HepG2 (cell line): ENCODE measurements at regions not wholly inside any gene's neighbourhood (a gene's known extent, or its start where the extent isn't known, plus 50 kb on each side); places are given as distances from the start of the nearest gene placed in this dataset.

Source experiments
- ATAC-seq: fragments of 200-7000 bp; cut with Tn5 transposase; 3 replicates; pipeline ENCODE4 v1.9.1; 2020; ENCODE audit warnings: mild to moderate bottlenecking, moderate library complexity
- BruUV-seq: library from RNA; stranded (reverse); fragments of 400-500 nt; replicated peaks from 2 replicates; lab custom pipeline; 2021; lab: Mats Ljungman, UMichigan
- CTCF ChIA-PET: fragments of 300-600 bp; formaldehyde crosslinking; extraction: SDS; loops from one replicate; lab custom pipeline; 2021; ENCODE audit warnings: low total read pairs, inconsistent platforms, low intra/inter-chr PET ratio; lab: Yijun Ruan, JAX
- POLR2A ChIA-PET: fragments of 350-600 bp; sonication (Branson Sonifier 250); formaldehyde crosslinking; loops from one replicate; lab custom pipeline; 2020; ENCODE audit warnings: antibody characterized with exemption, inconsistent platforms; lab: Yijun Ruan, JAX
- DNase-seq: peaks from one replicate; pipeline ENCODE4 v3.0.0-alpha.2; 2015; ENCODE audit warnings: low spot score
- FAIRE-seq: peaks from 3 replicates; lab custom pipeline; 2011; peaks lifted over from hg19 to GRCh38; lab: Jason Lieb, UNC
- H2AFZ ChIP-seq: one replicate; pipeline ENCODE4 v1.6.1; 2011; ENCODE audit warnings: low read length, inconsistent platforms
- H3K27ac ChIP-seq: fragments of 300-600 bp; 3 replicates; pipeline ENCODE4 v1.8.0; 2011; ENCODE audit warnings: mixed run types, mild to moderate bottlenecking, mixed read lengths, low read length, inconsistent platforms; ENCODE audit not compliant: insufficient read depth; ENCODE audit errors: extremely low read length
- H3K27me3 ChIP-seq, 2 experiments: fragments of 200-600 bp in 1 of 2; 2 replicates in 1 of 2; 3 replicates in 1 of 2; pipeline versions ENCODE4 v1.6.0 to v1.8.0; 2011; ENCODE audit warnings: low read length in 2 of 2, mild to moderate bottlenecking in 2 of 2, moderate library complexity in 2 of 2, inconsistent platforms in 1 of 2; ENCODE audit not compliant: insufficient read depth in 2 of 2, control insufficient read depth in 1 of 2
- H3K36me3 ChIP-seq, 2 experiments: fragments of 200-600 bp in 1 of 2; replicated peaks in 1 of 2; 2 replicates in 1 of 2; 3 replicates in 1 of 2; pipeline versions ENCODE4 v1.5.1 to v1.8.0; 2011; ENCODE audit warnings: low read length in 2 of 2, inconsistent platforms in 1 of 2; ENCODE audit not compliant: insufficient read depth in 2 of 2, control insufficient read depth in 1 of 2
- H3K4me1 ChIP-seq: 2 replicates; pipeline ENCODE4 v1.5.1; 2012; ENCODE audit warnings: low read length, inconsistent platforms; ENCODE audit not compliant: insufficient read depth
- H3K4me2 ChIP-seq: 2 replicates; pipeline ENCODE4 v1.6.0; 2011; ENCODE audit warnings: low read depth, low read length, inconsistent platforms
- H3K4me3 ChIP-seq, 3 experiments: fragments of 200-600 bp in 1 of 3; sonication (generic), shearing (Covaris generic) in 1 of 3; replicated peaks in 1 of 3; 2 replicates each; pipeline ENCODE4 v1.5.1; 2011 to 2016; ENCODE audit warnings: low read length in 3 of 3, inconsistent platforms in 2 of 3, low read depth in 2 of 3, mild to moderate bottlenecking in 2 of 3, control low read depth in 1 of 3, mixed read lengths in 1 of 3; ENCODE audit not compliant: insufficient read depth in 1 of 3
- H3K79me2 ChIP-seq: one replicate; pipeline ENCODE4 v1.6.1; 2011; ENCODE audit warnings: low read length, inconsistent platforms; ENCODE audit not compliant: insufficient read depth
- H3K9ac ChIP-seq: 2 replicates; pipeline ENCODE4 v1.6.0; 2011; ENCODE audit warnings: mild to moderate bottlenecking, low read depth, low read length, inconsistent platforms; ENCODE audit not compliant: insufficient read depth
- H3K9me3 ChIP-seq: 2 replicates; pipeline ENCODE4 v1.5.1; 2012; ENCODE audit warnings: mild to moderate bottlenecking, low read length
- H4K20me1 ChIP-seq: 2 replicates; pipeline ENCODE4 v1.6.0; 2011; ENCODE audit warnings: inconsistent platforms, mild to moderate bottlenecking, low read length, moderate library complexity; ENCODE audit not compliant: insufficient read depth
- ARNT2 ChIP-seq: sonication (generic); formaldehyde crosslinking; IDR thresholded peaks from 2 replicates; pipeline ENCODE4 v1.8.0; 2022; ENCODE audit warnings: mild to moderate bottlenecking, low read depth, missing genetic modification reagents, moderate library complexity
- CHD4 ChIP-seq: fragments of 200-600 bp; sonication (generic); IDR thresholded peaks from 2 replicates; pipeline ENCODE4 v1.7.0; 2017; ENCODE audit warnings: mild to moderate bottlenecking, low read length, borderline replicate concordance
- EHMT2 ChIP-seq: fragments of 200-600 bp; sonication (generic); IDR thresholded peaks from 2 replicates; pipeline ENCODE4 v1.7.0; 2017; ENCODE audit warnings: antibody characterized with exemption, low read depth, low read length, borderline replicate concordance
- ELF3 ChIP-seq: IDR thresholded peaks from 2 replicates; pipeline ENCODE4 v1.6.1; 2016; ENCODE audit warnings: missing genetic modification reagents, missing compliant biosample characterization
- HHEX ChIP-seq: IDR thresholded peaks from 2 replicates; pipeline ENCODE4 v1.6.1; 2016; ENCODE audit warnings: control low read depth
- KLF12 ChIP-seq: sonication (generic); formaldehyde crosslinking; IDR thresholded peaks from 2 replicates; pipeline ENCODE4 v1.4.0; 2020; ENCODE audit warnings: missing genetic modification reagents, borderline replicate concordance
- LCORL ChIP-seq, 2 experiments: fragments of 450-650 bp in 1 of 2; sonication (generic) in 1 of 2; formaldehyde crosslinking in 1 of 2; IDR thresholded peaks; 2 replicates each; pipeline versions ENCODE4 v1.5.0 to v1.6.1; 2017 to 2020; ENCODE audit warnings: antibody characterized with exemption in 1 of 2, missing genetic modification reagents in 1 of 2
- MAFG ChIP-seq: sonication (generic); formaldehyde crosslinking; IDR thresholded peaks from 2 replicates; pipeline ENCODE4 v1.5.1; 2020; ENCODE audit warnings: mild to moderate bottlenecking, missing genetic modification reagents
- PAF1 ChIP-seq: IDR thresholded peaks from 2 replicates; pipeline ENCODE4 v1.6.1; 2016; ENCODE audit warnings: missing genetic modification reagents, missing compliant biosample characterization
- PCBP2 ChIP-seq: fragments of 200-400 bp; formaldehyde crosslinking; optimal IDR thresholded peaks from 2 replicates; pipeline ENCODE3; 2018; ENCODE audit warnings: low read length, low read depth; ENCODE audit not compliant: poor library complexity, severe bottlenecking
- PHF5A ChIP-seq: IDR thresholded peaks from one replicate; pipeline ENCODE4 v1.6.1; 2018; ENCODE audit warnings: low read depth, missing genetic modification reagents; ENCODE audit not compliant: unreplicated experiment
- SKI ChIP-seq: fragments of 450-650 bp; IDR thresholded peaks from one replicate; pipeline ENCODE4 v1.6.1; 2018; ENCODE audit warnings: mild to moderate bottlenecking; ENCODE audit not compliant: partially characterized antibody
- ZMYM2 ChIP-seq: sonication (generic); formaldehyde crosslinking; IDR thresholded peaks from 2 replicates; pipeline ENCODE4 v1.8.0; 2022; ENCODE audit warnings: mild to moderate bottlenecking, missing genetic modification reagents
- ZNF124 ChIP-seq: sonication (generic); formaldehyde crosslinking; IDR thresholded peaks from 2 replicates; pipeline ENCODE4 v1.4.0; 2020; ENCODE audit warnings: missing genetic modification reagents
- ZNF225 ChIP-seq: sonication (generic); formaldehyde crosslinking; IDR thresholded peaks from 2 replicates; pipeline ENCODE4 v1.4.0; 2020; ENCODE audit warnings: mild to moderate bottlenecking, missing genetic modification reagents
- ZNF282 ChIP-seq: fragments of 450-650 bp; IDR thresholded peaks from 2 replicates; pipeline ENCODE4 v1.6.1; 2018; ENCODE audit not compliant: partially characterized antibody
- ZNF326 ChIP-seq: sonication (generic); formaldehyde crosslinking; IDR thresholded peaks from 2 replicates; pipeline ENCODE4 v1.4.0; 2020; ENCODE audit warnings: missing genetic modification reagents, borderline replicate concordance
- ZNF605 ChIP-seq: sonication (generic); formaldehyde crosslinking; IDR thresholded peaks from 2 replicates; pipeline ENCODE4 v1.8.0; 2022; ENCODE audit warnings: mild to moderate bottlenecking, missing genetic modification reagents
- ZZZ3 ChIP-seq: sonication (generic); formaldehyde crosslinking; IDR thresholded peaks from 2 replicates; pipeline ENCODE4 v1.4.0; 2020; ENCODE audit warnings: missing genetic modification reagents, mild to moderate bottlenecking, borderline replicate concordance
- WGBS: methylation state at CpG from one replicate; pipeline ENCODE4 v1.1.6; 2017; ENCODE audit warnings: low lambda C conversion rate; 5-methylcytosine and 5-hydroxymethylcytosine counted together
- in situ Hi-C: cut with HindIII; loops from 2 replicates; pipeline ENCODE4 v1.10.0; 2017; ENCODE audit warnings: low pct_unique_long_range_greater_than_20kb; ENCODE audit not compliant: extremely low pct_ligation_motif_present
- intact Hi-C: fragments of 100-400 bp; cut with micrococcal nuclease; formaldehyde crosslinking; loops from one replicate; pipeline ENCODE4 v1.10.0; 2022; ENCODE audit not compliant: unreplicated experiment
- TF ChIP-seq, protein P1 (sequence below): sonication (generic); formaldehyde crosslinking; IDR thresholded peaks from 2 replicates; pipeline ENCODE4 v1.9.0; 2021; ENCODE audit warnings: missing genetic modification reagents, borderline replicate concordance
- TF ChIP-seq, protein P2 (sequence below): sonication (generic); formaldehyde crosslinking; IDR thresholded peaks from 2 replicates; pipeline ENCODE4 v1.5.1; 2020; ENCODE audit warnings: mild to moderate bottlenecking, missing genetic modification reagents, moderate library complexity

DNA sequence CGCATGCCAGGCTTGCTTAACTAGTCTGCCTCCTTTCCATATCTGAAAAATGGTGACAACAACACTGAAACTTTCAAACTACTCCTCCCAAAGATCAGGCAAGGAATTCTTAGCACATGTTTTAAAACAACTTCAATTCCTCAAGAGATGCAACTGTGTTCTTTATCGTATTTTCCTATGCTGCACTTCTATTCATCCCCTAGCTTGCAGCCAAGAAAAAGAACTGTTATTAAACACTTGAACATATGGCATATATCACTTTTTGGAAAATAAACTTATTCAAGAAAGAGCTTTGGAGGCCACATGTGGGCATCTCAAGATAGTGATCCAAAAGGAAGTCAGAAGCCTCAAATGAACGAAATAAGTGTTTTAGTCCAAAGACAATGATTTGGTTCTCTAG is 75.6 kb upstream of the STAM2 start (continued):
- TF ChIP-seq PAF1 (CRISPR knock-in tag) = no peak
- no peak for TF ChIP-seq ZNF124 (CRISPR knock-in tag)
- TF ChIP-seq ARNT2 (CRISPR knock-in tag) = no peak

DNA sequence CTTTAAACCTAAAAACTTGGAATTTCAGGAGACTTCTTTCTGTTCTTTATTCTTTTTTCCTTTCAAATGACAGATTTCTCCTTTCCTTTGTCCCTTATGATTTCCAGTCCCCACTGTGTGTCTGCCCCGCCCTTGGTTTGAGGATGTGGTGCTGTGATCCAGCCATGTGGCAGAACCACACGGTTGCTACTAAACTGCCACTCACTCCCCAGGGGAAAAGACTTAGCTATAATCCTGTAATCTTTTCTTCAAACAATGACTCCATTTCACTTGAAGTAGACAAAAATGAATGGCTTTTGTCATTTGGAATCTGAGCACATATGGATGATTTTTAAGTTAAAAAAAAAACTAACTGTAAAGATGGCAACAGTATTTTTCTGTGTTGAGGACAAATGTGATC is 76.2 kb upstream of the STAM2 start:
- Histone ChIP-seq H3K27ac (no peak overlapping the region), H3K4me3 (no peak overlapping the region), H4K20me1 (no peaks in the 10 kb centered on the region), H3K4me1 (no peaks in the 10 kb centered on the region), H3K27me3 (peaks cover 0 to 17% of the 10 kb centered on the region in 2 experiments; a peak in 2 of 5 replicates), H3K9me3 (no peaks in the 10 kb centered on the region), H3K4me2 (no peak overlapping the region), H3K9ac (no peak overlapping the region), H3K36me3 (no peaks in the 10 kb centered on the region), H3K79me2 (no peaks in the 10 kb centered on the region), H2AFZ (no peak overlapping the region)
- POLR2A ChIA-PET = no interaction called here
- no peak for ATAC-seq
- DNase-seq = no peak
- BruUV-seq = no TSS peak
- CTCF ChIA-PET = no interaction called here
- TF ChIP-seq ZNF326 (CRISPR knock-in tag) (no peak), KLF12 (no peak), CHD4 (no peak), SKI (no peak), ELF3 (CRISPR knock-in tag) (no peak), ZNF225 (CRISPR knock-in tag) (no peak), LCORL (IDR thresholded peaks at IDR 0.05) (no peak), LCORL (CRISPR knock-in tag; IDR thresholded peaks at IDR 0.05) (no peak), MAFG (CRISPR knock-in tag) (no peak), PCBP2 (no peak), ZNF605 (no peak), HHEX (no peak), ZZZ3 (no peak), EHMT2 (no peak), PHF5A (CRISPR knock-in tag) (no peak), ZMYM2 (CRISPR knock-in tag) (no peak), ZNF282 (no peak)
- TF ChIP-seq, protein P1, sequence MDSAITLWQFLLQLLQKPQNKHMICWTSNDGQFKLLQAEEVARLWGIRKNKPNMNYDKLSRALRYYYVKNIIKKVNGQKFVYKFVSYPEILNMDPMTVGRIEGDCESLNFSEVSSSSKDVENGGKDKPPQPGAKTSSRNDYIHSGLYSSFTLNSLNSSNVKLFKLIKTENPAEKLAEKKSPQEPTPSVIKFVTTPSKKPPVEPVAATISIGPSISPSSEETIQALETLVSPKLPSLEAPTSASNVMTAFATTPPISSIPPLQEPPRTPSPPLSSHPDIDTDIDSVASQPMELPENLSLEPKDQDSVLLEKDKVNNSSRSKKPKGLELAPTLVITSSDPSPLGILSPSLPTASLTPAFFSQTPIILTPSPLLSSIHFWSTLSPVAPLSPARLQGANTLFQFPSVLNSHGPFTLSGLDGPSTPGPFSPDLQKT (CRISPR knock-in tag) = no peak
- TF ChIP-seq, protein P2, sequence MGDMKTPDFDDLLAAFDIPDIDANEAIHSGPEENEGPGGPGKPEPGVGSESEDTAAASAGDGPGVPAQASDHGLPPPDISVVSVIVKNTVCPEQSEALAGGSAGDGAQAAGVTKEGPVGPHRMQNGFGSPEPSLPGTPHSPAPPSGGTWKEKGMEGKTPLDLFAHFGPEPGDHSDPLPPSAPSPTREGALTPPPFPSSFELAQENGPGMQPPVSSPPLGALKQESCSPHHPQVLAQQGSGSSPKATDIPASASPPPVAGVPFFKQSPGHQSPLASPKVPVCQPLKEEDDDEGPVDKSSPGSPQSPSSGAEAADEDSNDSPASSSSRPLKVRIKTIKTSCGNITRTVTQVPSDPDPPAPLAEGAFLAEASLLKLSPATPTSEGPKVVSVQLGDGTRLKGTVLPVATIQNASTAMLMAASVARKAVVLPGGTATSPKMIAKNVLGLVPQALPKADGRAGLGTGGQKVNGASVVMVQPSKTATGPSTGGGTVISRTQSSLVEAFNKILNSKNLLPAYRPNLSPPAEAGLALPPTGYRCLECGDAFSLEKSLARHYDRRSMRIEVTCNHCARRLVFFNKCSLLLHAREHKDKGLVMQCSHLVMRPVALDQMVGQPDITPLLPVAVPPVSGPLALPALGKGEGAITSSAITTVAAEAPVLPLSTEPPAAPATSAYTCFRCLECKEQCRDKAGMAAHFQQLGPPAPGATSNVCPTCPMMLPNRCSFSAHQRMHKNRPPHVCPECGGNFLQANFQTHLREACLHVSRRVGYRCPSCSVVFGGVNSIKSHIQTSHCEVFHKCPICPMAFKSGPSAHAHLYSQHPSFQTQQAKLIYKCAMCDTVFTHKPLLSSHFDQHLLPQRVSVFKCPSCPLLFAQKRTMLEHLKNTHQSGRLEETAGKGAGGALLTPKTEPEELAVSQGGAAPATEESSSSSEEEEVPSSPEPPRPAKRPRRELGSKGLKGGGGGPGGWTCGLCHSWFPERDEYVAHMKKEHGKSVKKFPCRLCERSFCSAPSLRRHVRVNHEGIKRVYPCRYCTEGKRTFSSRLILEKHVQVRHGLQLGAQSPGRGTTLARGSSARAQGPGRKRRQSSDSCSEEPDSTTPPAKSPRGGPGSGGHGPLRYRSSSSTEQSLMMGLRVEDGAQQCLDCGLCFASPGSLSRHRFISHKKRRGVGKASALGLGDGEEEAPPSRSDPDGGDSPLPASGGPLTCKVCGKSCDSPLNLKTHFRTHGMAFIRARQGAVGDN (CRISPR knock-in tag) = no peak
- FAIRE-seq = no peak
- intact Hi-C loops (no loop called here), in situ Hi-C loops (no loop called here)
- WGBS = 26% methylated on average over 2 of the region's 2 CpGs
